BJ (cell line): ENCODE measurements at regions not wholly inside any gene's neighbourhood (a gene's known extent, or its start where the extent isn't known, plus 50 kb on each side); places are given as distances from the start of the nearest gene placed in this dataset.

Experiments used
- CTCF ChIA-PET: fragments of 350-600 bp; formaldehyde crosslinking; extraction: SDS; loops from one replicate; lab custom pipeline; 2021; ENCODE audit warnings: antibody characterized with exemption, inconsistent platforms; lab: Yijun Ruan, JAX
- POLR2A ChIA-PET: fragments of 300-600 bp; sonication (Branson Sonifier 250); formaldehyde crosslinking; extraction: SDS; loops from one replicate; lab custom pipeline; 2021; ENCODE audit warnings: antibody characterized with exemption; lab: Charles Lee
- DNase-seq: peaks from one replicate; pipeline ENCODE4 v3.0.0-alpha.2; 2011; ENCODE audit warnings: low read depth
- H3K27me3 ChIP-seq: 2 replicates; pipeline ENCODE4 v1.6.0; 2011; ENCODE audit warnings: low read length; ENCODE audit not compliant: control insufficient read depth, insufficient read depth
- H3K36me3 ChIP-seq: 2 replicates; pipeline ENCODE4 v1.5.1; 2011; ENCODE audit warnings: low read length; ENCODE audit not compliant: control insufficient read depth, insufficient read depth
- H3K4me3 ChIP-seq: 2 replicates; pipeline ENCODE4 v1.5.1; 2011; ENCODE audit warnings: low read depth, mild to moderate bottlenecking, control low read depth, low read length
- CTCF ChIP-seq: IDR thresholded peaks from 2 replicates; pipeline ENCODE4 v1.5.1; 2011; ENCODE audit warnings: low read depth, mild to moderate bottlenecking, control low read depth, inconsistent platforms, low read length, moderate library complexity; ENCODE audit not compliant: insufficient read depth

GRCh38 chr17:71349908-71350600 is 770.8 kb upstream of the SOX9 start:
- TF ChIP-seq CTCF = no peak
- no peaks in the 10 kb centered on the region for H3K27me3 ChIP-seq
- H3K36me3 ChIP-seq = no peaks in the 10 kb centered on the region
- CTCF ChIA-PET = no interaction called here
- H3K4me3 ChIP-seq = no peak overlapping the region
- DNase-seq = no peak
- POLR2A ChIA-PET = interaction anchor here (0.6 kb wide), 1 partner anchor 630 kb away, joined by 3 read pairs; no protein-coding TSS in a partner anchor

GRCh38 chr17:71360301-71360700 is 760.5 kb upstream of the SOX9 start:
- Histone ChIP-seq H3K27me3 (no peaks in the 10 kb centered on the region), H3K4me3 (no peak overlapping the region), H3K36me3 (no peaks in the 10 kb centered on the region)
- no peak for TF ChIP-seq CTCF
- no peak for DNase-seq
- ChIA-PET CTCF (no interaction called here), POLR2A (no interaction called here)

GRCh38 chr17:71361656-71362450 is 759.0 kb upstream of the SOX9 start:
- DNase-seq = no peak
- ChIA-PET POLR2A (no interaction called here), CTCF (no interaction called here)
- no peaks in the 10 kb centered on the region for H3K36me3 ChIP-seq
- no peaks in the 10 kb centered on the region for H3K27me3 ChIP-seq
- no peak for TF ChIP-seq CTCF
- H3K4me3 ChIP-seq = no peak overlapping the region

- no peak for TF ChIP-seq CTCF
- H3K4me3 ChIP-seq = no peak overlapping the region
- H3K36me3 ChIP-seq = no peaks in the 10 kb centered on the region
- no peaks in the 10 kb centered on the region for H3K27me3 ChIP-seq
- ChIA-PET CTCF (interaction anchor here (1.1 kb wide), 1 partner anchor 14 kb away, joined by 3 read pairs; no protein-coding TSS in a partner anchor), POLR2A (no interaction called here)
- DNase-seq = no peak
Observed at GRCh38 chr17:71363661-71364060, 757.2 kb upstream of the SOX9 start.

GRCh38 chr17:71371809-71372208 is 749.0 kb upstream of the SOX9 start:
- ChIA-PET CTCF (no interaction called here), POLR2A (no interaction called here)
- Histone ChIP-seq H3K27me3 (no peaks in the 10 kb centered on the region), H3K4me3 (no peak overlapping the region), H3K36me3 (no peaks in the 10 kb centered on the region)
- no peak for TF ChIP-seq CTCF
- no peak for DNase-seq
